Pulmonary artery endothelial cell (primary cell): ENCODE measurements at regions not wholly inside any gene's neighbourhood (a gene's known extent, or its start where the extent isn't known, plus 50 kb on each side); places are given as distances from the start of the nearest gene placed in this dataset.

Source experiments
- DNase-seq: peaks from one replicate; pipeline ENCODE4 v3.0.0-alpha.2; 2011; ENCODE audit warnings: low read depth, low spot score

GRCh38 chr12:30153981-30154380, 370.2 kb upstream of the TMTC1 start:
- no peak for DNase-seq

GRCh38 chr12:30152705-30153104, 369.0 kb upstream of the TMTC1 start:
- DNase-seq = no peak

- DNase-seq = no peak
Observed at GRCh38 chr12:30151831-30152230, 368.1 kb upstream of the TMTC1 start.

GRCh38 chr12:30146561-30146960, 362.8 kb upstream of the TMTC1 start:
- no peak for DNase-seq

GRCh38 chr12:30145684-30146032, 361.9 kb upstream of the TMTC1 start:
- no peak for DNase-seq

- DNase-seq = no peak
Observed at GRCh38 chr12:30144777-30145683, 361.3 kb upstream of the TMTC1 start.

- no peak for DNase-seq
Observed at GRCh38 chr12:30142301-30142700, 358.6 kb upstream of the TMTC1 start.

- no peak for DNase-seq
Observed at GRCh38 chr12:30138483-30138882, 354.7 kb upstream of the TMTC1 start.

GRCh38 chr12:30136696-30137095, 353.0 kb upstream of the TMTC1 start:
- no peak for DNase-seq

- no peak for DNase-seq
Observed at GRCh38 chr12:30135776-30136175, 352.0 kb upstream of the TMTC1 start.

GRCh38 chr12:30134229-30134628, 350.5 kb upstream of the TMTC1 start:
- no peak for DNase-seq

- no peak for DNase-seq
Observed at GRCh38 chr12:30126944-30127343, 343.2 kb upstream of the TMTC1 start.

- no peak for DNase-seq
Observed at GRCh38 chr12:30120522-30120921, 336.8 kb upstream of the TMTC1 start.

- no peak for DNase-seq
Observed at GRCh38 chr12:30117483-30117882, 333.7 kb upstream of the TMTC1 start.

GRCh38 chr12:30111719-30112118, 328.0 kb upstream of the TMTC1 start:
- DNase-seq = no peak

- peak; percentile 79 for DNase-seq
Observed at GRCh38 chr12:30110958-30111586, 327.3 kb upstream of the TMTC1 start.

- DNase-seq = no peak
Observed at GRCh38 chr12:30110498-30110897, 326.8 kb upstream of the TMTC1 start.

GRCh38 chr12:30108666-30109065, 324.9 kb upstream of the TMTC1 start:
- no peak for DNase-seq

GRCh38 chr12:30106204-30106965, 322.6 kb upstream of the TMTC1 start:
- DNase-seq = peak; percentile 10

GRCh38 chr12:30105505-30105904, 321.8 kb upstream of the TMTC1 start:
- no peak for DNase-seq

GRCh38 chr12:30104971-30105370, 321.2 kb upstream of the TMTC1 start:
- no peak for DNase-seq

GRCh38 chr12:30100741-30101140, 317.0 kb upstream of the TMTC1 start:
- no peak for DNase-seq
